PC-3 (cell line): ENCODE measurements at regions not wholly inside any gene's neighbourhood (a gene's known extent, or its start where the extent isn't known, plus 50 kb on each side); places are given as distances from the start of the nearest gene placed in this dataset.

Experiments
- ATAC-seq: fragments of 200-7000 bp; cut with Tn5 transposase; 2 replicates; pipeline ENCODE4 v1.9.1; 2020; ENCODE audit warnings: mild to moderate bottlenecking, moderate library complexity
- BruUV-seq: library from RNA; stranded (reverse); fragments of 400-500 nt; replicated peaks from 2 replicates; lab custom pipeline; 2021; lab: Mats Ljungman, UMichigan
- CTCF ChIA-PET: fragments of 300-600 bp; sonication (Branson Sonifier 250); formaldehyde crosslinking; loops from one replicate; lab custom pipeline; 2022; ENCODE audit warnings: antibody characterized with exemption; lab: Charles Lee
- POLR2A ChIA-PET: fragments of 300-600 bp; sonication (Branson Sonifier 250); formaldehyde crosslinking; loops from one replicate; lab custom pipeline; 2022; ENCODE audit warnings: antibody characterized with exemption; ENCODE audit not compliant: unreplicated experiment; lab: Charles Lee
- DNase-seq: peaks from one replicate; pipeline ENCODE4 v3.0.0-alpha.2; 2015
- H2AFZ ChIP-seq: fragments of 300-600 bp; sonication (generic); 2 replicates; pipeline ENCODE4 v1.6.0; 2016; ENCODE audit warnings: antibody characterized with exemption, low read length
- H3F3A ChIP-seq: fragments of 300-600 bp; sonication (generic); one replicate; pipeline ENCODE4 v1.6.0; 2017; ENCODE audit warnings: antibody characterized with exemption, low read length, control low read depth, mild to moderate bottlenecking; ENCODE audit not compliant: unreplicated experiment
- H3K27ac ChIP-seq: fragments of 300-600 bp; sonication (generic); 2 replicates; pipeline ENCODE4 v1.5.1; 2016; ENCODE audit warnings: mild to moderate bottlenecking, low read length
- H3K27me3 ChIP-seq: fragments of 300-600 bp; sonication (generic); 2 replicates; pipeline ENCODE4 v1.6.1; 2016; ENCODE audit warnings: low read length, mixed read lengths
- H3K36me3 ChIP-seq: fragments of 300-600 bp; sonication (generic); 2 replicates; pipeline ENCODE4 v1.6.1; 2016; ENCODE audit warnings: low read depth, mixed run types, low read length, mixed read lengths
- H3K4me1 ChIP-seq: fragments of 300-600 bp; sonication (generic); 2 replicates; pipeline ENCODE4 v1.5.1; 2016; ENCODE audit warnings: low read length; ENCODE audit not compliant: insufficient read depth
- H3K4me2 ChIP-seq: fragments of 300-600 bp; sonication (generic); 2 replicates; pipeline ENCODE4 v1.6.0; 2016; ENCODE audit warnings: low read length
- H3K4me3 ChIP-seq: fragments of 300-600 bp; sonication (generic); 2 replicates; pipeline ENCODE4 v1.5.1; 2016; ENCODE audit warnings: mild to moderate bottlenecking, low read length, mixed read lengths
- H3K79me2 ChIP-seq: fragments of 300-600 bp; sonication (generic); 2 replicates; pipeline ENCODE4 v1.6.1; 2017; ENCODE audit warnings: low read length, mixed read lengths
- H3K9ac ChIP-seq: fragments of 300-600 bp; sonication (generic); 2 replicates; pipeline ENCODE4 v1.6.0; 2016; ENCODE audit warnings: mild to moderate bottlenecking, low read length
- H3K9me2 ChIP-seq: fragments of 300-600 bp; sonication (generic); replicated peaks from 2 replicates; pipeline ENCODE4 v1.6.1; 2016; ENCODE audit warnings: mixed run types, low read length, mixed read lengths
- H3K9me3 ChIP-seq: fragments of 300-600 bp; sonication (generic); 2 replicates; pipeline ENCODE4 v1.6.1; 2016; ENCODE audit warnings: low read length, mixed read lengths
- H4K20me1 ChIP-seq: fragments of 300-600 bp; sonication (generic); 2 replicates; pipeline ENCODE4 v1.6.1; 2016; ENCODE audit warnings: low read length, mixed read lengths
- EZH2 ChIP-seq: fragments of 300-600 bp; sonication (generic); IDR thresholded peaks from one replicate; pipeline ENCODE4 v1.6.1; 2017; ENCODE audit warnings: antibody characterized with exemption, mild to moderate bottlenecking, low read length; ENCODE audit not compliant: unreplicated experiment
- EZH2phosphoT487 ChIP-seq: fragments of 300-600 bp; sonication (generic); IDR thresholded peaks from 2 replicates; pipeline ENCODE4 v1.6.1; 2018; ENCODE audit warnings: mild to moderate bottlenecking, antibody characterized with exemption, low read length, borderline replicate concordance
- intact Hi-C: fragments of 100-400 bp; cut with micrococcal nuclease; formaldehyde crosslinking; loops from 2 replicates; pipeline ENCODE4 v1.9.0; 2023
- TF ChIP-seq, protein P1 (sequence below): fragments of 300-600 bp; sonication (generic); conservative IDR thresholded peaks from 2 replicates; pipeline ENCODE4 v1.5.1; 2017; ENCODE audit warnings: antibody characterized with exemption, low read depth, mild to moderate bottlenecking, low read length

- no peak overlapping the region for H3K27ac ChIP-seq
- BruUV-seq: no TSS peak
- no peak overlapping the region for H2AFZ ChIP-seq
- H3K9me2 ChIP-seq: no peaks in the 10 kb centered on the region
- H3K4me3 ChIP-seq: no peak overlapping the region
- intact Hi-C loops: no loop called here
- no peaks in the 10 kb centered on the region for H3K79me2 ChIP-seq
- peak; percentile 40 for DNase-seq
- no peaks in the 10 kb centered on the region for H3F3A ChIP-seq
- TF ChIP-seq, protein P1, sequence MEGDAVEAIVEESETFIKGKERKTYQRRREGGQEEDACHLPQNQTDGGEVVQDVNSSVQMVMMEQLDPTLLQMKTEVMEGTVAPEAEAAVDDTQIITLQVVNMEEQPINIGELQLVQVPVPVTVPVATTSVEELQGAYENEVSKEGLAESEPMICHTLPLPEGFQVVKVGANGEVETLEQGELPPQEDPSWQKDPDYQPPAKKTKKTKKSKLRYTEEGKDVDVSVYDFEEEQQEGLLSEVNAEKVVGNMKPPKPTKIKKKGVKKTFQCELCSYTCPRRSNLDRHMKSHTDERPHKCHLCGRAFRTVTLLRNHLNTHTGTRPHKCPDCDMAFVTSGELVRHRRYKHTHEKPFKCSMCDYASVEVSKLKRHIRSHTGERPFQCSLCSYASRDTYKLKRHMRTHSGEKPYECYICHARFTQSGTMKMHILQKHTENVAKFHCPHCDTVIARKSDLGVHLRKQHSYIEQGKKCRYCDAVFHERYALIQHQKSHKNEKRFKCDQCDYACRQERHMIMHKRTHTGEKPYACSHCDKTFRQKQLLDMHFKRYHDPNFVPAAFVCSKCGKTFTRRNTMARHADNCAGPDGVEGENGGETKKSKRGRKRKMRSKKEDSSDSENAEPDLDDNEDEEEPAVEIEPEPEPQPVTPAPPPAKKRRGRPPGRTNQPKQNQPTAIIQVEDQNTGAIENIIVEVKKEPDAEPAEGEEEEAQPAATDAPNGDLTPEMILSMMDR: no peak
- TF ChIP-seq EZH2 (no peak), EZH2phosphoT487 (no peak)
- no peaks in the 10 kb centered on the region for H4K20me1 ChIP-seq
- H3K9ac ChIP-seq: no peak overlapping the region
- no peaks in the 10 kb centered on the region for H3K4me1 ChIP-seq
- H3K4me2 ChIP-seq: no peak overlapping the region
- H3K9me3 ChIP-seq: no peaks in the 10 kb centered on the region
- no peaks in the 10 kb centered on the region for H3K27me3 ChIP-seq
- ATAC-seq: peak; percentile 81
- CTCF ChIA-PET: no interaction called here
- H3K36me3 ChIP-seq: no peaks in the 10 kb centered on the region
- POLR2A ChIA-PET: no interaction called here
These were observed 61.6 kb upstream of the GYPA start for GRCh38 chr4:144202081-144202480.

- DNase-seq (no peak), ATAC-seq (no peak)
- no peaks in the 10 kb centered on the region for H3K9me3 ChIP-seq
- no peaks in the 10 kb centered on the region for H3K27me3 ChIP-seq
- POLR2A ChIA-PET: no interaction called here
- no peak overlapping the region for H2AFZ ChIP-seq
- H3K4me3 ChIP-seq: no peak overlapping the region
- CTCF ChIA-PET: no interaction called here
- BruUV-seq: no TSS peak
- TF ChIP-seq, protein P1: no peak
- no peak for TF ChIP-seq EZH2
- TF ChIP-seq EZH2phosphoT487: no peak
- H3K4me1 ChIP-seq: no peaks in the 10 kb centered on the region
- intact Hi-C loops: no loop called here
- no peak overlapping the region for H3K4me2 ChIP-seq
- no peaks in the 10 kb centered on the region for H3K9me2 ChIP-seq
- H3K27ac ChIP-seq: no peak overlapping the region
- H3K9ac ChIP-seq: no peak overlapping the region
- H3K79me2 ChIP-seq: no peaks in the 10 kb centered on the region
- H3K36me3 ChIP-seq: no peaks in the 10 kb centered on the region
- H3F3A ChIP-seq: no peaks in the 10 kb centered on the region
- no peaks in the 10 kb centered on the region for H4K20me1 ChIP-seq
These were observed 62.6 kb upstream of the GYPA start for GRCh38 chr4:144203155-144203554.

DNA sequence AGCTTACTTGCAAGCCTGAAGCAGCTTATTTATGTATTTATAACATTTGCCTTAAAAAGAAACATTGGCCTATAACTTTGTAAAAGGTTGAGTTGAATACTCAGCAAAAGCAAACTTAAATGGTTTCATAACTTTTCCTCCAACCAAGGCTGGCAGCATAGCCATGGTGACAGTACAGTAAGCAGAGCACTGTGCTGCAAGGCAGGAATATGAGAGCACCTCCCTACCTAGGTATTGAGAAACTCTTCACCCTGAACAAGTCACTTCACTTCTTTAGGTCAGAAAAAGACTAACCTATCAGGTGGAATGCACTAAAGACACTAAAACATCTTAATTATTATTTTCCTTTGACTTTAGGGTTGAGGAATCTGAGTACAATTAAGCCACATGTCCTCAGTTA is 63.9 kb upstream of the GYPA start:
- ATAC-seq (no peak), DNase-seq (no peak)
- no peak overlapping the region for H3K9ac ChIP-seq
- no peaks in the 10 kb centered on the region for H3K36me3 ChIP-seq
- H3K4me1 ChIP-seq: no peaks in the 10 kb centered on the region
- no peaks in the 10 kb centered on the region for H3K9me3 ChIP-seq
- no peak overlapping the region for H3K27ac ChIP-seq
- TF ChIP-seq EZH2phosphoT487: no peak
- TF ChIP-seq, protein P1: no peak
- TF ChIP-seq EZH2: no peak
- H2AFZ ChIP-seq: no peak overlapping the region
- no peaks in the 10 kb centered on the region for H3K27me3 ChIP-seq
- H3F3A ChIP-seq: no peaks in the 10 kb centered on the region
- CTCF ChIA-PET: no interaction called here
- no peak overlapping the region for H3K4me3 ChIP-seq
- intact Hi-C loops: no loop called here
- H3K79me2 ChIP-seq: no peaks in the 10 kb centered on the region
- POLR2A ChIA-PET: no interaction called here
- no TSS peak for BruUV-seq
- H3K4me2 ChIP-seq: no peak overlapping the region
- H4K20me1 ChIP-seq: no peaks in the 10 kb centered on the region
- no peaks in the 10 kb centered on the region for H3K9me2 ChIP-seq
